ENCODE measurements at regions not wholly inside any gene's neighbourhood (a gene's known extent, or its start where the extent isn't known, plus 50 kb on each side); places are given as distances from the start of the nearest gene placed in this dataset.

DNA sequence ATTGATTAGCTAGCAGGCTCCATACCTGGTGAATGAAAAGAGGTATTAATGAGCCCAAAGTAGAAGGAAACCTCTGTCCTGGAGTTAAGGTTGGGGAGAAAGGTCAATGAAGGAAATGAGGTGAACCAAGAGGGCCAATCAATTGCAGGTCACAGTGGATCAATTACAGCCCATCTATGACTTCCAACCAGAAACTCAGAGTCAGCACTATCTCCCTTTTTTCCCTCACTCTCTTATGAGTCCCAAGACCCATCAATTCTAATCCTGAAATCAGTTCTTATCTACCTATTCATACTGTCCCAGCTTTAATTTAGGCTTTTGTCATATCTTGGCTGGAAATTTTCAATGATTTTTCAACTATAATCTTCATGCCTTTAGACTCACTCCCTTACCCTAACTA, 433.2 kb upstream of the PKN2 start:
- TF ChIP-seq EZH2 (IDR thresholded peaks at IDR 0.05; ENCODE audit: low read length, unreplicated experiment): no peak
- TF ChIP-seq CTCF (conservative IDR thresholded peaks at IDR 0.05; ENCODE audit: low read depth, low read length): no peak
- no peak for TF ChIP-seq EZH2phosphoT487 (IDR thresholded peaks at IDR 0.05; ENCODE audit: borderline replicate concordance, low read length)

Measured in PC-3 (cell line).